Neural cell (in vitro differentiated cells): ENCODE measurements at regions not wholly inside any gene's neighbourhood (a gene's known extent, or its start where the extent isn't known, plus 50 kb on each side); places are given as distances from the start of the nearest gene placed in this dataset.

Experiments used
- H2AFZ ChIP-seq: fragments of 200-600, 300-800 bp; sonication (generic), shearing (Covaris generic); 2 replicates; pipeline ENCODE4 v1.6.0; 2014; ENCODE audit warnings: low read depth, mild to moderate bottlenecking, antibody characterized with exemption, low read length, moderate library complexity
- H3F3A ChIP-seq: fragments of 200-600 bp; shearing (Covaris generic); 2 replicates; pipeline ENCODE4 v1.6.1; 2016; ENCODE audit warnings: mild to moderate bottlenecking, moderate library complexity, mixed read lengths, antibody characterized with exemption, low read length; ENCODE audit not compliant: insufficient read depth, poor library complexity, severe bottlenecking
- H3K27ac ChIP-seq: fragments of 200-600, 300-800 bp; sonication (generic), shearing (Covaris generic); 2 replicates; pipeline ENCODE4 v1.5.1; 2014; ENCODE audit warnings: mild to moderate bottlenecking, low read length, moderate library complexity
- H3K27me3 ChIP-seq: fragments of 300-800, 200-600 bp; sonication (generic), shearing (Covaris generic); 2 replicates; pipeline ENCODE4 v1.6.0; 2014; ENCODE audit warnings: mild to moderate bottlenecking, low read depth, low read length, moderate library complexity; ENCODE audit not compliant: insufficient read depth
- H3K36me3 ChIP-seq: fragments of 300-800, 200-600 bp; sonication (generic), shearing (Covaris generic); 2 replicates; pipeline ENCODE4 v1.5.1; 2014; ENCODE audit warnings: mild to moderate bottlenecking, antibody characterized with exemption, low read length, moderate library complexity; ENCODE audit not compliant: insufficient read depth
- H3K4me2 ChIP-seq: fragments of 300-800, 200-600 bp; sonication (generic), shearing (Covaris generic); 2 replicates; pipeline ENCODE4 v1.6.0; 2014; ENCODE audit warnings: mild to moderate bottlenecking, low read length
- H3K4me3 ChIP-seq: fragments of 300-800, 200-600 bp; sonication (generic), shearing (Covaris generic); 2 replicates; pipeline ENCODE4 v1.5.1; 2014; ENCODE audit warnings: mild to moderate bottlenecking, low read length, moderate library complexity
- H3K79me2 ChIP-seq: fragments of 200-600 bp; shearing (Covaris generic); replicated peaks from 2 replicates; pipeline ENCODE4 v1.6.0; 2014; ENCODE audit warnings: mild to moderate bottlenecking, low read length, moderate library complexity; ENCODE audit not compliant: insufficient read depth
- H3K9ac ChIP-seq: fragments of 300-800, 200-600 bp; sonication (generic), shearing (Covaris generic); 2 replicates; pipeline ENCODE4 v1.6.1; 2016; ENCODE audit warnings: mild to moderate bottlenecking, low read length, mixed read lengths
- H3K9me2 ChIP-seq: fragments of 200-600 bp; shearing (Covaris generic); 2 replicates; pipeline ENCODE4 v1.6.1; 2016; ENCODE audit warnings: mild to moderate bottlenecking, low read length, mixed read lengths; ENCODE audit not compliant: insufficient read depth
- H3K9me3 ChIP-seq: fragments of 200-600, 300-800 bp; sonication (generic), shearing (Covaris generic); 2 replicates; pipeline ENCODE4 v1.6.1; 2016; ENCODE audit warnings: mild to moderate bottlenecking, mixed run types, low read length, moderate library complexity, mixed read lengths
- H4K20me1 ChIP-seq: fragments of 200-600 bp; shearing (Covaris generic); 2 replicates; pipeline ENCODE4 v1.6.1; 2016; ENCODE audit warnings: mild to moderate bottlenecking, mixed run types; ENCODE audit not compliant: insufficient read depth
- CTCF ChIP-seq: fragments of 450-650 bp; IDR thresholded peaks from 2 replicates; pipeline ENCODE4 v1.5.1; 2014; ENCODE audit warnings: antibody characterized with exemption, mild to moderate bottlenecking, moderate library complexity; ENCODE audit not compliant: poor library complexity, severe bottlenecking
- EP300 ChIP-seq: fragments of 450-650 bp; conservative IDR thresholded peaks from 2 replicates; pipeline ENCODE4 v1.6.1; 2014; ENCODE audit warnings: antibody characterized with exemption, mild to moderate bottlenecking, moderate library complexity; ENCODE audit not compliant: poor library complexity, severe bottlenecking
- EZH2 ChIP-seq: fragments of 200-600, 300-800 bp; shearing (Covaris generic), sonication (generic); IDR thresholded peaks from 2 replicates; pipeline ENCODE4 v1.6.1; 2014; ENCODE audit warnings: antibody characterized with exemption, low read length, borderline replicate concordance, mild to moderate bottlenecking; ENCODE audit not compliant: insufficient read depth, poor library complexity, severe bottlenecking
- MXI1 ChIP-seq: fragments of 450-650 bp; conservative IDR thresholded peaks from 2 replicates; pipeline ENCODE4 v1.6.1; 2014; ENCODE audit warnings: antibody characterized with exemption, mild to moderate bottlenecking; ENCODE audit not compliant: poor library complexity, severe bottlenecking
- POLR2AphosphoS5 ChIP-seq: IDR thresholded peaks from 2 replicates; pipeline ENCODE4 v1.6.1; 2012
- RAD21 ChIP-seq: fragments of 450-650 bp; conservative IDR thresholded peaks from 2 replicates; pipeline ENCODE4 v1.6.1; 2014; ENCODE audit warnings: antibody characterized with exemption, mild to moderate bottlenecking, moderate library complexity
- REST ChIP-seq: IDR thresholded peaks from 2 replicates; pipeline ENCODE4 v1.6.1; 2012; ENCODE audit warnings: borderline replicate concordance
- SMC3 ChIP-seq: fragments of 450-650 bp; conservative IDR thresholded peaks from 2 replicates; pipeline ENCODE4 v1.6.1; 2014; ENCODE audit warnings: antibody characterized with exemption, mild to moderate bottlenecking, moderate library complexity; ENCODE audit not compliant: poor library complexity
- TAF1 ChIP-seq: IDR thresholded peaks from 2 replicates; pipeline ENCODE4 v1.6.1; 2012; ENCODE audit warnings: low read depth

- H2AFZ ChIP-seq, result no peak overlapping the region
- H3K36me3 ChIP-seq, result no peaks in the 10 kb centered on the region
- no peaks in the 10 kb centered on the region for H3F3A ChIP-seq
- no peak overlapping the region for H3K27ac ChIP-seq
- H3K27me3 ChIP-seq, result no peaks in the 10 kb centered on the region
- H3K4me2 ChIP-seq, result no peak overlapping the region
- H3K9ac ChIP-seq, result no peak overlapping the region
- H4K20me1 ChIP-seq, result no peaks in the 10 kb centered on the region
- no peak overlapping the region for H3K4me3 ChIP-seq
- H3K79me2 ChIP-seq, result no peaks in the 10 kb centered on the region
- TF ChIP-seq CTCF (no peak), POLR2AphosphoS5 (no peak), SMC3 (no peak), EZH2 (no peak), TAF1 (no peak), EP300 (no peak), REST (no peak), MXI1 (no peak), RAD21 (no peak)
- H3K9me3 ChIP-seq, result no peaks in the 10 kb centered on the region
- no peaks in the 10 kb centered on the region for H3K9me2 ChIP-seq
Measured at GRCh38 chr20:21835042-21835441, 129.6 kb downstream of the PAX1 start.

- Histone ChIP-seq H3K36me3 (no peaks in the 10 kb centered on the region), H4K20me1 (no peaks in the 10 kb centered on the region), H3K4me3 (no peak overlapping the region), H3F3A (no peaks in the 10 kb centered on the region), H3K9me2 (no peaks in the 10 kb centered on the region), H3K79me2 (no peaks in the 10 kb centered on the region), H2AFZ (no peak overlapping the region), H3K4me2 (no peak overlapping the region), H3K9me3 (no peaks in the 10 kb centered on the region), H3K27me3 (no peaks in the 10 kb centered on the region), H3K9ac (no peak overlapping the region), H3K27ac (no peak overlapping the region)
- TF ChIP-seq SMC3 (no peak), CTCF (no peak), TAF1 (no peak), RAD21 (no peak), EP300 (no peak), REST (no peak), POLR2AphosphoS5 (no peak), EZH2 (no peak), MXI1 (no peak)
Measured at GRCh38 chr20:21832442-21833385, 127.2 kb downstream of the PAX1 start.
